ENCODE measurements at regions not wholly inside any gene's neighbourhood (a gene's known extent, or its start where the extent isn't known, plus 50 kb on each side); places are given as distances from the start of the nearest gene placed in this dataset.

DNA sequence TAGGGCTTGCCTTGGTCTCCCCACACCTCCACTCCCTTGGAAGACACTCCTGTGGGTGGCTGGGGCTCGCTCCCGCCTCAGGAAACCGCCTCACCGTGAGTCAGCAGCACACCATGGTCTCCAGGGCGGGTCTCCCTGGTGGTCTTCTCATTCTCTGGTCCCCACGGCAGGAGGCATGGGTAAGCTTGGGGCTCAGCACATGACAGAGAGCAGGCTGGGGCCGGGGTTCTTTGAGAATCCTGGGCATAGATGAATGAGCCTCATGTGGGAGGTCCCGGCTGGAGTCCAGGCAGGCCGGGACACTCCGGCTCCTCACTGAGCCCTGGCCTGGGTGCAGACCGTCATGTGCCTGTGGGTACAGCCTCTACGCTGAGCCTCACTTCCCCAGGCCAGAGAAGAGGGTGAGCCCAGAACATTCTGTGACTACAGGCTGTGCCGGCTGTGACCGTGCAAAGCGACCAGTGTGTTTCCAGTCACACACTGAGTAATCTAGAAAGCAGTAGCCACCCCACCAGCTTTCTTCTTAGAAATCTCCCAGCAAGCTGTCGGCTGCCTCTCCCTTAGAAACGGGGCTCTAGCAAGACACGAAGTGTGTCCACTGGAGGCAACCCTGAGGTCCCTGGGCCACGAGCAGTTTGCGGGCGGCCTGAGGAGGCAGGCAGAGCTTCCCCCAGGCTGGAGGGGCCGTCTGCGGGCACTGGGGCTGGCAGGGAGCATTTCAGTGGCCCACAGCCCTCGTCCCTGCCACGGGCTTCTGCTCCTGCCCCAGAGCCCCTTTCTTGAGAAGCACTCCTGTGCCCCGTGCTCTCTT lies 93.1 kb downstream of the RHOB start:
- TF ChIP-seq, protein P1, sequence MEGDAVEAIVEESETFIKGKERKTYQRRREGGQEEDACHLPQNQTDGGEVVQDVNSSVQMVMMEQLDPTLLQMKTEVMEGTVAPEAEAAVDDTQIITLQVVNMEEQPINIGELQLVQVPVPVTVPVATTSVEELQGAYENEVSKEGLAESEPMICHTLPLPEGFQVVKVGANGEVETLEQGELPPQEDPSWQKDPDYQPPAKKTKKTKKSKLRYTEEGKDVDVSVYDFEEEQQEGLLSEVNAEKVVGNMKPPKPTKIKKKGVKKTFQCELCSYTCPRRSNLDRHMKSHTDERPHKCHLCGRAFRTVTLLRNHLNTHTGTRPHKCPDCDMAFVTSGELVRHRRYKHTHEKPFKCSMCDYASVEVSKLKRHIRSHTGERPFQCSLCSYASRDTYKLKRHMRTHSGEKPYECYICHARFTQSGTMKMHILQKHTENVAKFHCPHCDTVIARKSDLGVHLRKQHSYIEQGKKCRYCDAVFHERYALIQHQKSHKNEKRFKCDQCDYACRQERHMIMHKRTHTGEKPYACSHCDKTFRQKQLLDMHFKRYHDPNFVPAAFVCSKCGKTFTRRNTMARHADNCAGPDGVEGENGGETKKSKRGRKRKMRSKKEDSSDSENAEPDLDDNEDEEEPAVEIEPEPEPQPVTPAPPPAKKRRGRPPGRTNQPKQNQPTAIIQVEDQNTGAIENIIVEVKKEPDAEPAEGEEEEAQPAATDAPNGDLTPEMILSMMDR (conservative IDR thresholded peaks at IDR 0.05; ENCODE audit: low read depth, low read length): no peak
- H3K4me3 ChIP-seq (ENCODE audit: low read length): no peak overlapping the region
- DNase-seq (ENCODE audit: low read depth): no peak

DNA sequence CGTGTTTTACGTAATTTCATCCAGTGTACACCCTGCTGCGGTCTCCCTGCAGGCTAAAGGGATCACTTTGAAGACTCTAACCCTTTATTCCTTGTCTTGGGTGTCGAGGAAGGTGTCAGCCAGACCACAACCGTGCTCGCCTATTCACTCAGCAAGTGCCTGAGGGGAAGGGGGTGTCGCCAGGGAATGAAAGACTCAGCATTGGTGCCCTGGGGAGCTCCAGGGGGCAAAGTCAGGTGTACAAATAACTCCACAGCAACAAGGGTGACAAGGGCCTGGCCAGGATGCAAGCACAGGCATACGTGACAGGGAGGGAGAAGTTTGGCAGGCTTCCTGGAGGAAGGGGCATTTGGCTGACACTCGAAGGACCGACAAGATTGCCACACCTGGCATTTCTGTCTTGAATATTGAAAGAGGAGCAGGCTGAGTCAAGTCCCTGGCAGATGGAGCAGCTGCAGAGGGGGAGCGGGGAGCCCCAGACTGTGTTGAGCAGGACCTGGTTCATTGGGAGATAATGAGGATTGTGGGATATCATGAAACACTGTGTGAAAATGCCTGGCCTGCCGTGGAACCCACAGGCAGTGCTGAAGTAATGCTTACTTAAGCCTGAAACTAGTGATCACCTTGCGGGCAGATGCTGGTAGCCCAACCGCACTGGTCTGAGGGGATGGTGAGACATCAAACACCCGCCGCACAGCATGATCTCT lies 93.9 kb downstream of the RHOB start:
- DNase-seq (ENCODE audit: low read depth): no peak
- H3K4me3 ChIP-seq (ENCODE audit: low read length): no peak overlapping the region
- TF ChIP-seq, protein P1 (conservative IDR thresholded peaks at IDR 0.05; ENCODE audit: low read depth, low read length): no peak

- H3K4me3 ChIP-seq (ENCODE audit: low read length): no peak overlapping the region
- DNase-seq (ENCODE audit: low read depth): no peak
- TF ChIP-seq, protein P1 (conservative IDR thresholded peaks at IDR 0.05; ENCODE audit: low read depth, low read length): no peak
Measured at GRCh38 chr2:20541294-20541640, 94.4 kb downstream of the RHOB start.

DNA sequence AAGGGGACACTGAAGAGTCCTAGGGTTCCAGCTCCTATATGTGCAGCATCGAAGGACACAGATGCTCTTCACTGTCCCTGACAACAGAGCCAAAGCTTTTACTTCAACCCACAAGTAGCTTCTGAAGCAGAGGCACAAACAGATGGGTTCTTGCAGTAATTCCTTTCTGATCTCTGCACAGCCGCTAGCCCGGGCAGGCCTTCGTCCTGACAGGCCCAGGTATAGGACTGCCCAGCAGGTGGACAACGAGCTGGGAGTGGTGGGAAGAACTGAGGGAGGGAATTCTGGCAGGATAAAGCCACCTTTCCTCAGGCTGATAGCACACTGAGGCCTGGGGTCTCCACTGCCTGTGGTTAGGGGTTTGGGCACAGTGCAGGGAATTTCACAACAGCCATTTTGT lies 94.8 kb downstream of the RHOB start:
- TF ChIP-seq, protein P1 (conservative IDR thresholded peaks at IDR 0.05; ENCODE audit: low read depth, low read length): no peak
- H3K4me3 ChIP-seq (ENCODE audit: low read length): no peak overlapping the region
- no peak for DNase-seq (ENCODE audit: low read depth)

DNA sequence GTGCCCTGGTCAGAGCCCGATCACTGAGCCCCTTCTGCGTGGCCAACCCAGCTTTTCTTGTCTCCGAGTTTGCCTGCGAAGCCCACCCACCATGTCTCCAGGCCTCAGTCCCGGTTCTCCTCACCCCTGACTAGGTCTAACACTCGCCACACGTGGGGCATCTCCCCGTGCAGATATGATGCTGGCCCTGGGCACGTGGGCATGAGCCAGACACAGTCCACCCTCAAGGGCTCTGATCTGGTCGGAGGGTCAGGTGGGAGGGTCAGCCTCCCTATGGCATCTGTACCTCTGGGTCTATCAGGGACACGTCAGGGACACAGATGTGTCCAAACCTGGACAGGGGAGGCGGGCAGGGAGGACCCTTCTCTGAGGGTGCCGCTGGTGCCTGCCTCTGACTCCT lies 95.4 kb downstream of the RHOB start:
- H3K4me3 ChIP-seq (ENCODE audit: low read length): no peak overlapping the region
- TF ChIP-seq, protein P1 (conservative IDR thresholded peaks at IDR 0.05; ENCODE audit: low read depth, low read length): no peak
- no peak for DNase-seq (ENCODE audit: low read depth)

DNA sequence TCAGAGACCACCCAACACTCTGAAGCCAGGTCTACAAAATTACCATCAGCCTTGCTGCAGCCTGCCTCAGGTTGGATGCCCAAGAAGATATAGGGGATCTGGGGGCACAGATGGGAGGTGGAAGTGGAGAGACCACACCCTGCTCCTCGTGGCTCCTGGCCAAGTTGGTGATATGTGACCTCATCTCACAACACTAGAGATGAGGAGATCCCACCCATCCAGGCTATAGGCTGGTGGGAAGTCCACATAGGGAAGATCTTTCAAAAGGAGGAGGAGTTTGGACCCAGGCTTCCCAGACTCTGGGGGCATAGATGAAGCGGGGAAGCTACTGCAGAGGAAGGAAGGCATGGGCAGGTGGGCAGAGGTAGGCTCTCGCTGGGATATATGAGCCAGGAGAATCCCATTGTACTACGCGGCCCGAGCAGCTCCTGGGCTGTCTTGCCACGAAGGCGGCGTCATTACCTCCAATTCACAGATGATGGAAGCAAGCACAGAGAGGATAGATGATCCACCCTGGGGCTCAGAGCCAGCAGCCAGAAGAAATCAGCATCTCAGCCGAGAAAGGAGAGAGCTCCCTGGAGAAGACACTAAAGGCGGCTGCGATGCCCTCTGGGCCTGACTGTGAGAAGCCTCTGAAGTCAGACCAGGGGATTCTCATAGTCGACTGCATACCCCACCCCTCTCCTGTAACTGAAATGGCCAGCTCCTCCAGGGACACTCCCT lies 96.0 kb downstream of the RHOB start:
- TF ChIP-seq, protein P1 (conservative IDR thresholded peaks at IDR 0.05; ENCODE audit: low read depth, low read length): no peak
- H3K4me3 ChIP-seq (ENCODE audit: low read length): no peak overlapping the region
- DNase-seq (ENCODE audit: low read depth): no peak
